CD4-positive, alpha-beta T cell (primary cell): ENCODE measurements at regions not wholly inside any gene's neighbourhood (a gene's known extent, or its start where the extent isn't known, plus 50 kb on each side); places are given as distances from the start of the nearest gene placed in this dataset.

Source experiments
- ATAC-seq: fragments of 200-7000 bp; cut with Tn5 transposase; one replicate; pipeline ENCODE4 v1.10.0; 2022; ENCODE audit warnings: mild to moderate bottlenecking; ENCODE audit not compliant: poor library complexity
- CTCF ChIA-PET: fragments of 350-600 bp; sonication (Branson Sonifier 250); formaldehyde crosslinking; loops from one replicate; lab custom pipeline; 2021; ENCODE audit warnings: antibody characterized with exemption, inconsistent platforms; lab: Charles Lee
- POLR2A ChIA-PET: fragments of 350-600 bp; sonication (Branson Sonifier 250); formaldehyde crosslinking; loops from one replicate; lab custom pipeline; 2021; ENCODE audit warnings: antibody characterized with exemption, inconsistent platforms; lab: Charles Lee
- DNase-seq, 14 experiments: peaks; one replicate each; pipeline ENCODE4 v3.0.0-alpha.2; 2013 to 2020; ENCODE audit warnings: mixed read lengths in 2 of 14
- H3K27ac ChIP-seq, 2 donors: one replicate each; pipeline versions ENCODE4 v1.5.1 to v1.7.0; 2013; ENCODE audit warnings: low read length in 2 of 2, low read depth in 1 of 2, mild to moderate bottlenecking in 1 of 2
- H3K27me3 ChIP-seq, 2 experiments: 1 replicate in 1 of 2; 2 replicates in 1 of 2; pipeline versions ENCODE4 v1.6.1 to v1.7.0; 2013; ENCODE audit warnings: low read length in 2 of 2, control low read depth in 1 of 2, mild to moderate bottlenecking in 1 of 2, moderate library complexity in 1 of 2; ENCODE audit not compliant: insufficient read depth in 2 of 2, control insufficient read depth in 1 of 2
- H3K36me3 ChIP-seq: one replicate; pipeline ENCODE4 v1.6.1; 2013; ENCODE audit warnings: low read length, control low read depth; ENCODE audit not compliant: insufficient read depth
- H3K4me1 ChIP-seq: one replicate; pipeline ENCODE4 v1.6.1; 2013; ENCODE audit warnings: low read length, control low read depth; ENCODE audit not compliant: insufficient read depth
- H3K4me3 ChIP-seq: one replicate; pipeline ENCODE4 v1.5.1; 2013; ENCODE audit warnings: mild to moderate bottlenecking, low read length, moderate library complexity
- H3K9me3 ChIP-seq, 2 experiments: 1 replicate in 1 of 2; 2 replicates in 1 of 2; pipeline versions ENCODE4 v1.6.1 to v1.7.0; 2013; ENCODE audit warnings: low read length in 2 of 2, mild to moderate bottlenecking in 2 of 2, control low read depth in 1 of 2, moderate library complexity in 1 of 2; ENCODE audit not compliant: control insufficient read depth in 1 of 2, insufficient read depth in 1 of 2
- H3K27ac Mint-ChIP-seq: one replicate; pipeline ENCODE4 v1.8.0; 2020; ENCODE audit warnings: mixed read lengths
- H3K27me3 Mint-ChIP-seq: one replicate; pipeline ENCODE4 v1.8.0; 2021; ENCODE audit warnings: mixed read lengths
- H3K36me3 Mint-ChIP-seq: one replicate; pipeline ENCODE4 v1.8.0; 2021; ENCODE audit warnings: low read depth, mixed read lengths
- H3K4me1 Mint-ChIP-seq: one replicate; pipeline ENCODE4 v1.8.0; 2021; ENCODE audit warnings: low read depth, mixed read lengths
- H3K4me3 Mint-ChIP-seq: one replicate; pipeline ENCODE4 v1.8.0; 2020; ENCODE audit warnings: mild to moderate bottlenecking, mixed read lengths
- H3K9me3 Mint-ChIP-seq: one replicate; pipeline ENCODE4 v1.8.0; 2020; ENCODE audit warnings: mixed read lengths
- intact Hi-C, 2 experiments: fragments of 100-400 bp; cut with DNase I in 1 of 2; cut with micrococcal nuclease in 1 of 2; formaldehyde crosslinking; loops; one replicate each; pipeline versions ENCODE4 v1.15.1 to v1.9.0; 2023 to 2025; cut with DNase I, micrococcal nuclease
- TF ChIP-seq, protein P1 (sequence below): fragments of 200-600 bp; IDR thresholded peaks from one replicate; pipeline ENCODE4 v1.8.0; 2022; ENCODE audit warnings: antibody characterized with exemption, mild to moderate bottlenecking

DNA sequence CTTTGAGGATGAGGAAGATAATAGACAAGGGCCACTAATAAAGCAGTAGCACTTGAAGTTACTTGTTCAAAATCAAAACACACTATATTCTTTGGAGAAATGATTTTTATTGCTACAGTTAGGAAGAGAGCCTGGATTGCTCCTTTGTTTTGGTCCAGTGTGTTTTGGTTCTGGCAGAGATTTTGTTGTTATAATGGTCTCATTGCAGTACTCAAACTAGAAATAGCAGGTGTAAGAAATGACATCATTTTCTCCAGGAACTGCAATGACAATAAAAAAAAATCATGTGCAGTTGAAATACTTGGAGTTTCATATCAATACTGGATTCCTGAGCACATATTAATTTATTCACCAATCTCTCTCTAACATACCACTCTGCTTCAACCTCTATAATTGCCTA is 490.3 kb downstream of the CCDC85A start:
- H3K4me1 ChIP-seq = no peaks in the 10 kb centered on the region
- ATAC-seq = no peak
- Mint-ChIP-seq H3K4me1 (no peaks in the 10 kb centered on the region), H3K9me3 (peaks cover 15% of the 10 kb centered on the region), H3K27ac (no peak overlapping the region), H3K36me3 (no peaks in the 10 kb centered on the region), H3K27me3 (no peaks in the 10 kb centered on the region), H3K4me3 (no peak overlapping the region)
- peaks cover 7 to 12% of the 10 kb centered on the region in 2 experiments for H3K9me3 ChIP-seq
- no peak overlapping the region for H3K27ac ChIP-seq
- H3K4me3 ChIP-seq = no peak overlapping the region
- CTCF ChIA-PET = no interaction called here
- POLR2A ChIA-PET = no interaction called here
- TF ChIP-seq, protein P1, sequence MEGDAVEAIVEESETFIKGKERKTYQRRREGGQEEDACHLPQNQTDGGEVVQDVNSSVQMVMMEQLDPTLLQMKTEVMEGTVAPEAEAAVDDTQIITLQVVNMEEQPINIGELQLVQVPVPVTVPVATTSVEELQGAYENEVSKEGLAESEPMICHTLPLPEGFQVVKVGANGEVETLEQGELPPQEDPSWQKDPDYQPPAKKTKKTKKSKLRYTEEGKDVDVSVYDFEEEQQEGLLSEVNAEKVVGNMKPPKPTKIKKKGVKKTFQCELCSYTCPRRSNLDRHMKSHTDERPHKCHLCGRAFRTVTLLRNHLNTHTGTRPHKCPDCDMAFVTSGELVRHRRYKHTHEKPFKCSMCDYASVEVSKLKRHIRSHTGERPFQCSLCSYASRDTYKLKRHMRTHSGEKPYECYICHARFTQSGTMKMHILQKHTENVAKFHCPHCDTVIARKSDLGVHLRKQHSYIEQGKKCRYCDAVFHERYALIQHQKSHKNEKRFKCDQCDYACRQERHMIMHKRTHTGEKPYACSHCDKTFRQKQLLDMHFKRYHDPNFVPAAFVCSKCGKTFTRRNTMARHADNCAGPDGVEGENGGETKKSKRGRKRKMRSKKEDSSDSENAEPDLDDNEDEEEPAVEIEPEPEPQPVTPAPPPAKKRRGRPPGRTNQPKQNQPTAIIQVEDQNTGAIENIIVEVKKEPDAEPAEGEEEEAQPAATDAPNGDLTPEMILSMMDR = no peak
- no peaks in the 10 kb centered on the region for H3K27me3 ChIP-seq
- intact Hi-C loops = no loop called here
- DNase-seq = no peak
- no peaks in the 10 kb centered on the region for H3K36me3 ChIP-seq

DNA sequence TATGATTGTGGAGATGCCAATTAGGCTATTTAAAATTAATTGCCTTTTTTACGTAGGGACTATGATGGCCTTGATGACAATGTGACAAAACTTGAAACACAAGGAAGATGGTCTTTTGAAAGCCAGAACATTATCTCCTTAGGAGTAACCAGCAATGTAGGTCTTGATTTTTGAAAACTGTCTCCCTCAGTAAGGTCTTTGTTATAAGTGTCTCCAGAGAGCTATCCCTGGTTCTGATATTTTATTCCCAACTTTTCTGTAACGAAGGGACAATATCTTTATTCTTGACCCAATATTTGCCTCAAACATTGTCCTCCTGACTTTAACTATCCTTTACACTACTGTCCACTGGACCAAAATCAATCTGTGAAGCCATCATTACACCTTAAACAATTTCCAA is 493.2 kb downstream of the CCDC85A start:
- POLR2A ChIA-PET = no interaction called here
- Histone ChIP-seq H3K27ac (no peak overlapping the region), H3K4me3 (no peak overlapping the region), H3K9me3 (peaks cover 7 to 8% of the 10 kb centered on the region in 2 experiments), H3K27me3 (no peaks in the 10 kb centered on the region), H3K4me1 (no peaks in the 10 kb centered on the region), H3K36me3 (no peaks in the 10 kb centered on the region)
- Mint-ChIP-seq H3K27me3 (no peaks in the 10 kb centered on the region), H3K9me3 (peaks cover 9% of the 10 kb centered on the region), H3K27ac (no peak overlapping the region), H3K4me1 (no peaks in the 10 kb centered on the region), H3K36me3 (no peaks in the 10 kb centered on the region), H3K4me3 (no peak overlapping the region)
- intact Hi-C loops = no loop called here
- DNase-seq = no peak
- CTCF ChIA-PET = no interaction called here
- ATAC-seq = no peak
- TF ChIP-seq, protein P1 = no peak

DNA sequence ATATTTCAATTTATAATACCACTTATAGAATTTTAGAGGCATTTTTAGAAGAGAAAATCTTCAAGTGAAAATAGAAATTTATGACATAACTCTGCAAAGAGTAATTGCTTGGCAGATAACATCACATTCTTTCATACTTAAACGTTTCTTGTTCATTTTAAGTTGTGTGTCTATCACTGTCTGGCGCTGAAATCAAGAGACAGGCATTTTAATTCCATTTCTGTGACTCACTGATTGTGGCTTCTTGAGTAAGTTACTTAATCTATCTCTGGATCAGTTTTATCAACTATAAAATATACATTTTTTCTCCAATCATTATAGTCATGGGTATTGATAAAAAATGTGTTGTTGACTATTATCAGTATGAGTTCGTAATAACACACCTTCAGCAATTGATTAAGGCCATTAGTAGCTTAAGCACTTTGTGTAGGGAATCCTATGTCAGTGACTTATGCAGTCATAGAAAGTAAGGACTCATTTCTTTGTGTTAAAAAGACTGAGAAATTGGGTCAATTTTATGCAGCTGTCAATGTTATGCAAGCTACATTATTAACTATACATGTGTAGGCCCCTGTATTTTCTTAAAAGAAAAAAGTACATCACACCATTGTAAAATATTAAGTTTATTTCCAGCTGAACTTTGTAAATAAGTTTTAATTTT is 497.3 kb downstream of the CCDC85A start:
- TF ChIP-seq, protein P1 = no peak
- no peak overlapping the region for H3K27ac Mint-ChIP-seq
- Histone ChIP-seq H3K4me1 (no peaks in the 10 kb centered on the region), H3K27ac (no peak overlapping the region), H3K9me3 (no peaks in the 10 kb centered on the region), H3K4me3 (no peak overlapping the region), H3K36me3 (no peaks in the 10 kb centered on the region), H3K27me3 (no peaks in the 10 kb centered on the region)
- ATAC-seq (no peak), DNase-seq (no peak)
- intact Hi-C loops = no loop called here
- CTCF ChIA-PET = no interaction called here
- H3K9me3 Mint-ChIP-seq = peaks cover 12% of the 10 kb centered on the region
- H3K27me3 Mint-ChIP-seq = no peaks in the 10 kb centered on the region
- no peak overlapping the region for H3K4me3 Mint-ChIP-seq
- POLR2A ChIA-PET = no interaction called here
- no peaks in the 10 kb centered on the region for H3K36me3 Mint-ChIP-seq
- H3K4me1 Mint-ChIP-seq = no peaks in the 10 kb centered on the region
